H9 (cell line): ENCODE measurements at regions not wholly inside any gene's neighbourhood (a gene's known extent, or its start where the extent isn't known, plus 50 kb on each side); places are given as distances from the start of the nearest gene placed in this dataset.

Experiments
- DNase-seq: peaks from one replicate; pipeline ENCODE4 v3.0.0-alpha.2; 2017
- H2AFZ ChIP-seq: one replicate; pipeline ENCODE4 v1.6.1; 2013; ENCODE audit warnings: mild to moderate bottlenecking, low read length, control low read depth, moderate library complexity
- H2AK5ac ChIP-seq: 2 replicates; pipeline ENCODE4 v1.6.1; 2013; ENCODE audit warnings: low read length, control low read depth, mixed read lengths; ENCODE audit not compliant: insufficient read length
- H2BK120ac ChIP-seq: one replicate; pipeline ENCODE4 v1.6.1; 2013; ENCODE audit warnings: low read depth, mild to moderate bottlenecking, low read length, control low read depth, inconsistent platforms; ENCODE audit not compliant: poor library complexity, severe bottlenecking
- H2BK12ac ChIP-seq: 2 replicates; pipeline ENCODE4 v1.6.1; 2013; ENCODE audit warnings: low read length, control low read depth, mixed read lengths, low read depth; ENCODE audit not compliant: insufficient read length
- H2BK15ac ChIP-seq: 2 replicates; pipeline ENCODE4 v1.6.1; 2013; ENCODE audit warnings: low read depth, low read length, control low read depth
- H2BK20ac ChIP-seq: one replicate; pipeline ENCODE4 v1.6.1; 2013; ENCODE audit warnings: low read depth, mild to moderate bottlenecking, low read length, control low read depth, inconsistent platforms; ENCODE audit not compliant: poor library complexity, severe bottlenecking
- H2BK5ac ChIP-seq: 2 replicates; pipeline ENCODE4 v1.6.1; 2013; ENCODE audit warnings: low read length, control low read depth, mixed read lengths; ENCODE audit not compliant: insufficient read length
- H3K14ac ChIP-seq: 2 replicates; pipeline ENCODE4 v1.6.1; 2013; ENCODE audit warnings: low read length, control low read depth; ENCODE audit not compliant: insufficient read depth
- H3K18ac ChIP-seq: 2 replicates; pipeline ENCODE4 v1.6.1; 2013; ENCODE audit warnings: low read depth, mild to moderate bottlenecking, mixed read lengths, low read length, control low read depth; ENCODE audit not compliant: insufficient read length
- H3K23ac ChIP-seq: 2 replicates; pipeline ENCODE4 v1.6.1; 2013; ENCODE audit warnings: low read length, control low read depth, mixed read lengths, low read depth; ENCODE audit not compliant: insufficient read length
- H3K23me2 ChIP-seq: 2 replicates; pipeline ENCODE4 v1.6.1; 2013; ENCODE audit warnings: low read depth, mild to moderate bottlenecking, mixed read lengths, low read length, control low read depth; ENCODE audit not compliant: insufficient read length, poor library complexity, severe bottlenecking
- H3K27ac ChIP-seq: 2 replicates; pipeline ENCODE4 v1.5.1; 2013; ENCODE audit warnings: low read length, control low read depth, mixed read lengths, low read depth; ENCODE audit not compliant: insufficient read length
- H3K27me3 ChIP-seq: 2 replicates; pipeline ENCODE4 v1.6.1; 2013; ENCODE audit warnings: low read length, control low read depth, inconsistent platforms; ENCODE audit not compliant: insufficient read depth
- H3K4ac ChIP-seq: 2 replicates; pipeline ENCODE4 v1.6.1; 2013; ENCODE audit warnings: low read depth, mild to moderate bottlenecking, control low read depth, inconsistent platforms, low read length, moderate library complexity
- H3K4me1 ChIP-seq: 2 replicates; pipeline ENCODE4 v1.6.1; 2013; ENCODE audit warnings: low read length, control low read depth, inconsistent platforms; ENCODE audit not compliant: insufficient read depth
- H3K4me2 ChIP-seq: 2 replicates; pipeline ENCODE4 v1.6.1; 2013; ENCODE audit warnings: low read length, control low read depth, mixed read lengths; ENCODE audit not compliant: insufficient read length, insufficient read depth
- H3K56ac ChIP-seq: 2 replicates; pipeline ENCODE4 v1.6.1; 2013; ENCODE audit warnings: low read depth, mild to moderate bottlenecking, mixed read lengths, low read length, control low read depth; ENCODE audit not compliant: insufficient read length
- H3K79me1 ChIP-seq: 2 replicates; pipeline ENCODE4 v1.6.1; 2013; ENCODE audit warnings: low read depth, mild to moderate bottlenecking, moderate library complexity, low read length, control low read depth, inconsistent platforms; ENCODE audit not compliant: insufficient read depth, poor library complexity, severe bottlenecking
- H3K79me2 ChIP-seq: 2 replicates; pipeline ENCODE4 v1.6.1; 2013; ENCODE audit warnings: low read length, control low read depth, inconsistent platforms; ENCODE audit not compliant: insufficient read depth
- H3K9ac ChIP-seq: 2 replicates; pipeline ENCODE4 v1.6.1; 2013; ENCODE audit warnings: low read length, control low read depth, mixed read lengths; ENCODE audit not compliant: insufficient read length; ENCODE audit errors: extremely low read depth
- H3K9me3 ChIP-seq: one replicate; pipeline ENCODE4 v1.6.1; 2013; ENCODE audit warnings: low read depth, low read length, inconsistent platforms; ENCODE audit not compliant: control insufficient read depth
- H3T11ph ChIP-seq: one replicate; pipeline ENCODE4 v1.6.1; 2013; ENCODE audit warnings: mild to moderate bottlenecking, low read length, control low read depth, inconsistent platforms
- H4K20me1 ChIP-seq: one replicate; pipeline ENCODE4 v1.6.1; 2013; ENCODE audit not compliant: control insufficient read depth, insufficient read length, insufficient read depth
- H4K5ac ChIP-seq: 2 replicates; pipeline ENCODE4 v1.6.1; 2013; ENCODE audit warnings: low read depth, mild to moderate bottlenecking, mixed read lengths, low read length, control low read depth; ENCODE audit not compliant: insufficient read length
- H4K8ac ChIP-seq: replicated peaks from 2 replicates; pipeline ENCODE4 v1.6.1; 2013; ENCODE audit warnings: low read length, control low read depth, mixed read lengths, low read depth; ENCODE audit not compliant: insufficient read length
- H4K91ac ChIP-seq: 2 replicates; pipeline ENCODE4 v1.6.1; 2013; ENCODE audit warnings: low read depth, mild to moderate bottlenecking, moderate library complexity, mixed read lengths, low read length, control low read depth; ENCODE audit not compliant: insufficient read length
- H3K27ac Mint-ChIP-seq, 3 experiments: 2 replicates in 2 of 3; 3 replicates in 1 of 3; pipeline ENCODE4 v1.8.0; 2020 to 2021; ENCODE audit warnings: mixed read lengths in 3 of 3, mild to moderate bottlenecking in 1 of 3, moderate library complexity in 1 of 3
- H3K27me3 Mint-ChIP-seq: 2 replicates; pipeline ENCODE4 v1.8.0; 2021; ENCODE audit warnings: low read depth, mild to moderate bottlenecking, moderate library complexity, mixed read lengths
- H3K36me3 Mint-ChIP-seq, 3 experiments: 2 replicates in 2 of 3; 3 replicates in 1 of 3; pipeline ENCODE4 v1.8.0; 2020 to 2021; ENCODE audit warnings: low read depth in 3 of 3, mixed read lengths in 3 of 3; ENCODE audit not compliant: insufficient read depth in 1 of 3
- H3K4me1 Mint-ChIP-seq, 2 experiments: 2 replicates each; pipeline ENCODE4 v1.8.0; 2020; ENCODE audit warnings: mixed read lengths in 2 of 2
- H3K4me3 Mint-ChIP-seq, 2 experiments: 2 replicates in 1 of 2; 3 replicates in 1 of 2; pipeline ENCODE4 v1.8.0; 2020 to 2021; ENCODE audit warnings: mild to moderate bottlenecking in 2 of 2, mixed read lengths in 2 of 2, moderate library complexity in 1 of 2
- H3K9me3 Mint-ChIP-seq, 2 experiments: 2 replicates in 1 of 2; 3 replicates in 1 of 2; pipeline ENCODE4 v1.8.0; 2020; ENCODE audit warnings: mild to moderate bottlenecking in 2 of 2, mixed read lengths in 2 of 2, moderate library complexity in 1 of 2
- CTCF ChIP-seq: fragments of 200-600 bp; sonication (generic); conservative IDR thresholded peaks from 3 replicates; pipeline ENCODE4 v1.8.0; 2021; ENCODE audit warnings: antibody characterized with exemption, mild to moderate bottlenecking
- WGBS: extraction: QIAGEN DNeasy Blood & Tissue Kit; methylation state at CpG from one replicate; pipeline ENCODE4 v1.1.7; 2013; ENCODE audit warnings: missing lambda C conversion rate, low lambda C conversion rate, mixed read lengths; ENCODE audit not compliant: insufficient read length; ENCODE audit errors: extremely low coverage; 5-methylcytosine and 5-hydroxymethylcytosine counted together

GRCh38 chr2:100699131-100699530 lies 120.8 kb upstream of the NPAS2 start:
- Histone ChIP-seq H4K8ac (no peak overlapping the region), H2BK120ac (no peak overlapping the region), H4K20me1 (no peaks in the 10 kb centered on the region), H4K5ac (no peak overlapping the region), H3K79me1 (no peaks in the 10 kb centered on the region), H3T11ph (no peak overlapping the region), H3K23ac (no peak overlapping the region), H2BK5ac (no peak overlapping the region), H3K27me3 (no peaks in the 10 kb centered on the region), H2BK15ac (no peak overlapping the region), H3K4me1 (no peaks in the 10 kb centered on the region), H3K27ac (no peak overlapping the region), H3K9me3 (no peaks in the 10 kb centered on the region), H3K23me2 (peaks cover 2% of the 10 kb centered on the region), H3K79me2 (no peaks in the 10 kb centered on the region), H3K9ac (no peak overlapping the region), H2BK12ac (no peak overlapping the region), H3K56ac (no peak overlapping the region), H3K18ac (no peak overlapping the region), H2AK5ac (no peak overlapping the region), H2BK20ac (no peak overlapping the region), H4K91ac (no peak overlapping the region), H2AFZ (no peak overlapping the region), H3K4me2 (no peak overlapping the region), H3K4ac (no peak overlapping the region), H3K14ac (no peak overlapping the region)
- H3K27ac Mint-ChIP-seq, result no peak overlapping the region
- H3K9me3 Mint-ChIP-seq, result peaks cover 16 to 20% of the 10 kb centered on the region in 2 experiments
- peaks cover under 1 to 6% (median 2%) of the 10 kb centered on the region in 3 experiments; a peak in 2 of 7 replicates for H3K36me3 Mint-ChIP-seq
- H3K4me3 Mint-ChIP-seq, result no peak overlapping the region
- peaks cover 5% of the 10 kb centered on the region for H3K27me3 Mint-ChIP-seq
- no peak for TF ChIP-seq CTCF
- no peak for DNase-seq
- WGBS, result no CpG with 5 or more reads among the region's 5 CpGs
- peaks cover 8 to 14% of the 10 kb centered on the region in 2 experiments for H3K4me1 Mint-ChIP-seq
